H1 (cell line): ENCODE measurements at regions not wholly inside any gene's neighbourhood (a gene's known extent, or its start where the extent isn't known, plus 50 kb on each side); places are given as distances from the start of the nearest gene placed in this dataset.

Experiments used
- CTCF ChIA-PET: fragments of 300-600 bp; sonication (Branson Sonifier 250); formaldehyde crosslinking; loops from one replicate; lab custom pipeline; 2021; ENCODE audit not compliant: partially characterized antibody; lab: Charles Lee
- POLR2A ChIA-PET: fragments of 300-600 bp; sonication (Branson Sonifier 250); formaldehyde crosslinking; loops from one replicate; lab custom pipeline; 2021; ENCODE audit warnings: inconsistent platforms; ENCODE audit not compliant: partially characterized antibody; lab: Charles Lee
- DNase-seq, 2 experiments: peaks; one replicate each; pipeline versions ENCODE4 v3.0.0 to v3.0.0-alpha.2; 2010 to 2022; ENCODE audit warnings: low spot score in 2 of 2, low read depth in 1 of 2, mixed read lengths in 1 of 2
- FAIRE-seq: peaks from 2 replicates; lab custom pipeline; 2011; peaks lifted over from hg19 to GRCh38; lab: Jason Lieb, UNC
- H2AFZ ChIP-seq: 2 replicates; pipeline ENCODE4 v1.8.1; 2012; ENCODE audit warnings: low read length, inconsistent platforms
- H2AK5ac ChIP-seq: 2 replicates; pipeline ENCODE4 v1.6.1; 2013; ENCODE audit warnings: low read depth, low read length
- H2BK120ac ChIP-seq: replicated peaks from 2 replicates; pipeline ENCODE3; 2013; ENCODE audit warnings: low read depth, low read length, inconsistent platforms
- H2BK12ac ChIP-seq: 2 replicates; pipeline ENCODE4 v1.6.1; 2013; ENCODE audit warnings: low read depth, low read length
- H2BK15ac ChIP-seq: 2 replicates; pipeline ENCODE4 v1.6.1; 2013; ENCODE audit warnings: low read length
- H2BK20ac ChIP-seq: 2 replicates; pipeline ENCODE4 v1.6.1; 2013; ENCODE audit warnings: low read length
- H2BK5ac ChIP-seq: 2 replicates; pipeline ENCODE4 v1.6.1; 2013; ENCODE audit warnings: low read depth, low read length
- H3K14ac ChIP-seq: 2 replicates; pipeline ENCODE4 v1.6.1; 2013; ENCODE audit warnings: inconsistent platforms; ENCODE audit not compliant: insufficient read length
- H3K18ac ChIP-seq: 2 replicates; pipeline ENCODE4 v1.6.1; 2013; ENCODE audit warnings: low read length; ENCODE audit errors: extremely low read depth
- H3K23ac ChIP-seq: 2 replicates; pipeline ENCODE4 v1.6.1; 2013; ENCODE audit warnings: inconsistent platforms; ENCODE audit not compliant: insufficient read length
- H3K23me2 ChIP-seq: 2 replicates; pipeline ENCODE4 v1.6.1; 2013; ENCODE audit warnings: low read depth, low read length
- H3K27ac ChIP-seq: 2 replicates; pipeline ENCODE4 v1.6.1; 2011; ENCODE audit warnings: low read depth, low read length, inconsistent platforms
- H3K27me3 ChIP-seq, 4 experiments: replicated peaks in 1 of 4; 1 replicate in 1 of 4; 2 replicates in 3 of 4; pipeline versions ENCODE4 v1.6.1 to v1.8.1; 2011 to 2013; ENCODE audit warnings: low read length in 3 of 4, mild to moderate bottlenecking in 3 of 4, inconsistent platforms in 2 of 4, mixed read lengths in 2 of 4, moderate library complexity in 1 of 4; ENCODE audit not compliant: control insufficient read depth in 3 of 4, insufficient read depth in 3 of 4; ENCODE audit errors: extremely low read depth in 1 of 4
- H3K36me3 ChIP-seq, 4 experiments: 2 replicates each; pipeline versions ENCODE4 v1.6.1 to v1.8.1; 2011 to 2013; ENCODE audit warnings: mild to moderate bottlenecking in 4 of 4, low read length in 3 of 4, moderate library complexity in 2 of 4, control low read depth in 1 of 4, inconsistent platforms in 1 of 4; ENCODE audit not compliant: insufficient read depth in 4 of 4, control insufficient read depth in 2 of 4
- H3K4ac ChIP-seq: replicated peaks from 2 replicates; pipeline ENCODE3; 2013; ENCODE audit warnings: low read length, low read depth, mixed read lengths, inconsistent platforms; ENCODE audit not compliant: insufficient read length
- H3K4me1 ChIP-seq, 4 experiments: replicated peaks in 1 of 4; 1 replicate in 1 of 4; 2 replicates in 3 of 4; pipeline versions ENCODE4 v1.6.1 to v1.8.1; 2011 to 2013; ENCODE audit warnings: low read length in 3 of 4, inconsistent platforms in 2 of 4, mixed read lengths in 1 of 4; ENCODE audit not compliant: insufficient read depth in 4 of 4, control insufficient read depth in 3 of 4
- H3K4me2 ChIP-seq, 2 experiments: 2 replicates each; pipeline versions ENCODE4 v1.6.1 to v1.8.1; 2011 to 2013; ENCODE audit warnings: low read depth in 2 of 2, low read length in 2 of 2, control low read depth in 1 of 2, inconsistent platforms in 1 of 2, mild to moderate bottlenecking in 1 of 2; ENCODE audit not compliant: insufficient read depth in 1 of 2
- H3K4me3 ChIP-seq, 4 experiments: fragments of 200-600, 300-600 bp in 1 of 4; sonication (generic), shearing (Covaris generic), sonication (Bioruptor Twin) in 1 of 4; 2 replicates each; pipeline versions ENCODE4 v1.5.1 to v1.8.1; 2011 to 2016; ENCODE audit warnings: low read length in 4 of 4, low read depth in 3 of 4, control low read depth in 2 of 4, inconsistent platforms in 2 of 4, mild to moderate bottlenecking in 2 of 4, mixed read lengths in 1 of 4, moderate library complexity in 1 of 4; ENCODE audit not compliant: insufficient read depth in 2 of 4; ENCODE audit errors: extremely low read depth in 1 of 4
- H3K56ac ChIP-seq: replicated peaks from 2 replicates; pipeline ENCODE3; 2013; ENCODE audit warnings: low read depth, mild to moderate bottlenecking, mixed read lengths, low read length, inconsistent platforms; ENCODE audit not compliant: insufficient read length
- H3K79me1 ChIP-seq: 2 replicates; pipeline ENCODE4 v1.6.1; 2013; ENCODE audit warnings: low read depth, low read length, control low read depth
- H3K79me2 ChIP-seq, 2 experiments: 2 replicates each; pipeline versions ENCODE4 v1.6.1 to v1.8.1; 2012 to 2013; ENCODE audit warnings: low read length in 2 of 2, mild to moderate bottlenecking in 2 of 2, inconsistent platforms in 1 of 2; ENCODE audit not compliant: insufficient read depth in 2 of 2, control insufficient read depth in 1 of 2
- H3K9ac ChIP-seq, 4 experiments: replicated peaks in 1 of 4; 1 replicate in 1 of 4; 2 replicates in 3 of 4; pipeline versions ENCODE4 v1.6.1 to v1.8.1; 2011 to 2013; ENCODE audit warnings: low read depth in 3 of 4, low read length in 3 of 4, control low read depth in 2 of 4, mild to moderate bottlenecking in 2 of 4, moderate library complexity in 2 of 4, inconsistent platforms in 1 of 4; ENCODE audit errors: extremely low read depth in 1 of 4
- H3K9me3 ChIP-seq, 2 experiments: 2 replicates each; pipeline versions ENCODE4 v1.6.1 to v1.8.1; 2012 to 2013; ENCODE audit warnings: mild to moderate bottlenecking in 2 of 2, moderate library complexity in 2 of 2, control low read depth in 1 of 2, inconsistent platforms in 1 of 2, low read depth in 1 of 2, low read length in 1 of 2, mixed read lengths in 1 of 2; ENCODE audit not compliant: insufficient read depth in 2 of 2
- H4K20me1 ChIP-seq, 2 experiments: replicated peaks in 1 of 2; 2 replicates each; pipeline versions ENCODE3 to v1.8.1; 2011 to 2013; ENCODE audit warnings: inconsistent platforms in 2 of 2, low read length in 2 of 2, mild to moderate bottlenecking in 1 of 2; ENCODE audit not compliant: insufficient read depth in 2 of 2, control insufficient read depth in 1 of 2
- H4K5ac ChIP-seq: 2 replicates; pipeline ENCODE4 v1.6.1; 2013; ENCODE audit warnings: low read length, low read depth, mixed read lengths, inconsistent platforms; ENCODE audit not compliant: insufficient read length
- H4K8ac ChIP-seq: 2 replicates; pipeline ENCODE4 v1.8.0; 2013; ENCODE audit warnings: mild to moderate bottlenecking, moderate library complexity, low read length, inconsistent platforms; ENCODE audit not compliant: insufficient read depth; ENCODE audit errors: extremely low read depth
- H4K91ac ChIP-seq: replicated peaks from 2 replicates; pipeline ENCODE3; 2013; ENCODE audit warnings: low read length, mixed read lengths, inconsistent platforms; ENCODE audit not compliant: insufficient read length
- BACH1 ChIP-seq: IDR thresholded peaks from 2 replicates; pipeline ENCODE4 v1.6.1; 2012; ENCODE audit warnings: low read length, improper control_type of control experiment
- HDAC2 ChIP-seq, 2 experiments: fragments of 300-600 bp in 1 of 2; sonication (generic) in 1 of 2; IDR thresholded peaks; 2 replicates each; pipeline ENCODE4 v1.6.1; 2011 to 2012; ENCODE audit warnings: low read depth in 2 of 2, low read length in 2 of 2, mild to moderate bottlenecking in 2 of 2, moderate library complexity in 2 of 2, borderline replicate concordance in 1 of 2, inconsistent platforms in 1 of 2
- MAFK ChIP-seq: IDR thresholded peaks from 2 replicates; pipeline ENCODE4 v1.6.1; 2012; ENCODE audit warnings: low read depth, mild to moderate bottlenecking, improper control_type of control experiment, low read length
- WGBS, 2 experiments: shearing (Covaris generic) in 1 of 2; methylation state at CpG; one replicate each; pipeline versions ENCODE4 v1.1.6 to v1.1.7; 2013 to 2015; ENCODE audit warnings: low lambda C conversion rate in 2 of 2, mixed read lengths in 2 of 2, inconsistent platforms in 1 of 2, low coverage in 1 of 2, missing lambda C conversion rate in 1 of 2; ENCODE audit not compliant: insufficient replicate concordance in 2 of 2, insufficient coverage in 1 of 2, insufficient read length in 1 of 2; ENCODE audit errors: extremely low coverage in 1 of 2, missing lambda C conversion rate in 1 of 2; 5-methylcytosine and 5-hydroxymethylcytosine counted together

DNA sequence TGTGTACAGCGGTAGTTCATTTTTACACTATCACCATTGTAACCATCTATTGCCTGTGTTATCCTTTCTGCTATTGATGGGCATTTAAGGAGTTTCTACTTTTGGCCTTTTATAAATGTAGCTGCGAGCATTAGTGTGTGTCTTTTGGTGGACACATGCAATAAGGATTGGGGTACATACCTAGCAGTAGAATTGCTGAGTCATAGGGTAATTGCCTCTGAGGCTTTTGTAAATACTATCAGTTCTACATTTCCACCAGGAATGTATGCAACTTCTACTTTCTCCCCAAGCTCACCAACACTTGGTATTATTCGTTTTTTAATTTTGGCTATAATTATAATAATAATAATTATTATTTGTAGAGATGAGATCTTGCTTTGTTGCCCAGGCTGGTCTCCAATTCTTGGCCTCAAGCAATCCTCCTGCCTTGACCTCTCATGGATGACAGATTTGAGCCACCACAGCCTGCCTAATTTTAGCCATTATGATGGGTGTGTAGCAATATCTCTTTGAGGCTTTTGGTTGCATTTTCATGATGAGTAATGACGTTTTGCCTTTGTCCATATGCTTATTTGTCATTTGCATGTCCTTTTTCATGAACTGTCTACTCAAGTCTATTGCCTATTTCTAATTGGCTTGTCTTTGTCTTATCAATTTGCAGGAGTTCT lies 277.0 kb downstream of the ACTR3B start:
- H2BK120ac ChIP-seq = no peak overlapping the region
- H3K79me1 ChIP-seq = no peaks in the 10 kb centered on the region
- WGBS, 2 experiments = 83% methylated on average over 4 of the region's 4 CpGs; no CpG with 5 or more reads in 1 of the 2 experiments
- no peak overlapping the region for H3K14ac ChIP-seq
- H3K4me1 ChIP-seq = no peaks in the 10 kb centered on the region
- no peak overlapping the region for H3K4me3 ChIP-seq
- ChIA-PET CTCF (interaction anchor here (0.6 to 2.1 kb wide), 2 partner anchors 10 to 18 kb away, joined by 3 to 8 read pairs; no protein-coding TSS in a partner anchor), POLR2A (no interaction called here)
- no peak overlapping the region for H2AFZ ChIP-seq
- TF ChIP-seq MAFK (0 out of 2 replicates have a peak, but pooled peaks have one; percentile 13), BACH1 (peak; percentile 57; the same call in 1 of the 2 replicates), HDAC2 (IDR thresholded peaks at IDR 0.05; ENCODE audit: borderline replicate concordance in 1 of 2, low read depth in 2 of 2, low read length in 2 of 2) (no peak)
- H3K79me2 ChIP-seq = no peaks in the 10 kb centered on the region
- H3K27me3 ChIP-seq = no peaks in the 10 kb centered on the region
- no peak overlapping the region for H2AK5ac ChIP-seq
- no peak overlapping the region for H2BK5ac ChIP-seq
- no peak overlapping the region for H4K5ac ChIP-seq
- H2BK12ac ChIP-seq = no peak overlapping the region
- no peak overlapping the region for H2BK15ac ChIP-seq
- H3K27ac ChIP-seq = no peak overlapping the region
- FAIRE-seq = no peak
- no peak for DNase-seq
- H3K18ac ChIP-seq = no peak overlapping the region
- H4K8ac ChIP-seq = no peak overlapping the region
- H3K36me3 ChIP-seq = no peaks in the 10 kb centered on the region
- H4K20me1 ChIP-seq = no peaks in the 10 kb centered on the region
- H3K9ac ChIP-seq = no peak overlapping the region
- H4K91ac ChIP-seq = no peak overlapping the region
- no peak overlapping the region for H3K23ac ChIP-seq
- H2BK20ac ChIP-seq = no peak overlapping the region
- no peaks in the 10 kb centered on the region for H3K23me2 ChIP-seq
- H3K56ac ChIP-seq = no peak overlapping the region
- H3K4me2 ChIP-seq = no peak overlapping the region
- no peaks in the 10 kb centered on the region for H3K9me3 ChIP-seq
- H3K4ac ChIP-seq = no peak overlapping the region
